GM18867 (cell line): ENCODE measurements at regions not wholly inside any gene's neighbourhood (a gene's known extent, or its start where the extent isn't known, plus 50 kb on each side); places are given as distances from the start of the nearest gene placed in this dataset.
"Not testable (repeated sequence)": the region's sequence is repeated elsewhere in the genome, so short reads cannot be mapped to it uniquely, and the experiment has no call there.

Experiments used
- ATAC-seq: cut with Tn5 transposase; IDR thresholded peaks from one replicate; pipeline ENCODE4 v1.9.1; 2021; ENCODE audit warnings: mild to moderate bottlenecking, moderate library complexity; ENCODE audit not compliant: unreplicated experiment

- ATAC-seq, result peak; percentile 93
Measured at GRCh38 chr7:149714081-149714909, 59.1 kb downstream of the ZNF467 start.

GRCh38 chr7:149713731-149714068 lies 59.7 kb downstream of the ZNF467 start:
- ATAC-seq, result no peak

GRCh38 chr7:149713061-149713730 lies 60.2 kb downstream of the ZNF467 start:
- no peak for ATAC-seq

GRCh38 chr7:149708026-149708425 lies 65.4 kb downstream of the ZNF467 start:
- no peak for ATAC-seq

- ATAC-seq, result no peak
Measured at GRCh38 chr7:149707448-149707886, 65.9 kb downstream of the ZNF467 start.

- no peak for ATAC-seq
Measured at GRCh38 chr7:149706398-149706797, 67.0 kb downstream of the ZNF467 start.

GRCh38 chr7:149704507-149704906 lies 68.9 kb downstream of the ZNF467 start:
- ATAC-seq, result no peak

GRCh38 chr7:149703044-149703650 lies 70.2 kb downstream of the ZNF467 start:
- no peak for ATAC-seq

- no peak for ATAC-seq
Measured at GRCh38 chr7:149701495-149702240, 71.7 kb downstream of the ZNF467 start.

- ATAC-seq, result not testable (repeated sequence)
Measured at GRCh38 chr7:149697767-149698166, 75.6 kb downstream of the ZNF467 start.

- ATAC-seq, result no peak
Measured at GRCh38 chr7:149696280-149696679, 77.1 kb downstream of the ZNF467 start.

- ATAC-seq, result no peak
Measured at GRCh38 chr7:149692557-149692982, 80.8 kb downstream of the ZNF467 start.

- no peak for ATAC-seq
Measured at GRCh38 chr7:149692056-149692455, 81.3 kb downstream of the ZNF467 start.

- ATAC-seq, result no peak
Measured at GRCh38 chr7:149690688-149691446, 82.5 kb downstream of the ZNF467 start.

GRCh38 chr7:149689291-149689721 lies 84.1 kb downstream of the ZNF467 start:
- no peak for ATAC-seq

GRCh38 chr7:149688836-149689235 lies 84.6 kb downstream of the ZNF467 start:
- no peak for ATAC-seq

GRCh38 chr7:149687820-149688219 lies 85.6 kb downstream of the ZNF467 start:
- not testable (repeated sequence) for ATAC-seq

GRCh38 chr7:149686449-149686848 lies 86.9 kb downstream of the ZNF467 start:
- ATAC-seq, result no peak

GRCh38 chr7:149686011-149686410 lies 87.4 kb downstream of the ZNF467 start:
- no peak for ATAC-seq

- ATAC-seq, result no peak
Measured at GRCh38 chr7:149685455-149685854, 87.9 kb downstream of the ZNF467 start.
